Effector memory CD8-positive, alpha-beta T cell (primary cell): ENCODE measurements at regions not wholly inside any gene's neighbourhood (a gene's known extent, or its start where the extent isn't known, plus 50 kb on each side); places are given as distances from the start of the nearest gene placed in this dataset.
"Not testable (repeated sequence)": the region's sequence is repeated elsewhere in the genome, so short reads cannot be mapped to it uniquely, and the experiment has no call there.

Experiments
- ATAC-seq: fragments of 150-1000 bp; cut with Tn5 transposase; replicated peaks from 2 replicates; pipeline ENCODE4 v1.10.0; 2021; ENCODE audit warnings: mild to moderate bottlenecking, moderate library complexity
- DNase-seq, 3 experiments: peaks; one replicate each; pipeline ENCODE4 v3.0.0; 2021
- H3K27ac Mint-ChIP-seq, 2 donors: one replicate each; pipeline ENCODE4 v1.8.0; 2022; ENCODE audit warnings: mild to moderate bottlenecking in 2 of 2, mixed read lengths in 2 of 2, moderate library complexity in 2 of 2
- H3K27me3 Mint-ChIP-seq, 2 donors: one replicate each; pipeline ENCODE4 v1.8.0; 2022; ENCODE audit warnings: mixed read lengths in 2 of 2
- H3K36me3 Mint-ChIP-seq: one replicate; pipeline ENCODE4 v1.8.0; 2022; ENCODE audit warnings: mild to moderate bottlenecking, moderate library complexity, mixed read lengths; ENCODE audit not compliant: insufficient read depth
- H3K4me1 Mint-ChIP-seq, 2 donors: one replicate each; pipeline ENCODE4 v1.8.0; 2022; ENCODE audit warnings: low read depth in 2 of 2, mixed read lengths in 2 of 2
- H3K4me3 Mint-ChIP-seq, 2 donors: one replicate each; pipeline ENCODE4 v1.8.0; 2022; ENCODE audit warnings: mild to moderate bottlenecking in 2 of 2, mixed read lengths in 2 of 2, moderate library complexity in 2 of 2
- H3K9me3 Mint-ChIP-seq, 2 donors: one replicate each; pipeline ENCODE4 v1.8.0; 2022; ENCODE audit warnings: mixed read lengths in 2 of 2

DNA sequence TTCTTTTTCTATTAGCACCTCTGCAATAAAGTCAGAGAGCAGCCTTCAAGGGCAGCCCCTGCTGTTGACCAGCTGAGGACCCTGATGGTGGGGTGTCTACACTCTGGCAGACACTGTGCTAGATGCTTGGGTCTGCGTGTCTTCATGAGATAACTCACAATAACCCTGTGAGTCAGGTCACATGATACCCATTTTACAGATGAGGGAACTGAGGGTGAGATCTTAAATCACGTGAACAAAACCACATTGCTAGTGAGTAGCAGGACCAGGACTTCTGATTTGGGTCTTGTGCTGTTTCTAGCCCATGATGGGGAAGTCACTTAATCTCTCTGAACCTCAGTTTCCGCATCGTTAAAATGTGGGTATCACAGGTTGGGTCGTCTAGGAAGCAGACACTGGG lies 118.5 kb upstream of the LIPC start:
- no peaks in the 10 kb centered on the region for H3K27me3 Mint-ChIP-seq
- peak overlapping the region; percentile 75 to 94 for H3K27ac Mint-ChIP-seq
- peak in 1 of 3 experiments; percentile 15 for DNase-seq
- peak overlapping the region; percentile 35 to 72 for H3K4me3 Mint-ChIP-seq
- peaks cover 27 to 38% of the 10 kb centered on the region in 2 donors for H3K4me1 Mint-ChIP-seq
- ATAC-seq: peak; percentile 83
- no peaks in the 10 kb centered on the region for H3K36me3 Mint-ChIP-seq
- no peaks in the 10 kb centered on the region for H3K9me3 Mint-ChIP-seq

DNA sequence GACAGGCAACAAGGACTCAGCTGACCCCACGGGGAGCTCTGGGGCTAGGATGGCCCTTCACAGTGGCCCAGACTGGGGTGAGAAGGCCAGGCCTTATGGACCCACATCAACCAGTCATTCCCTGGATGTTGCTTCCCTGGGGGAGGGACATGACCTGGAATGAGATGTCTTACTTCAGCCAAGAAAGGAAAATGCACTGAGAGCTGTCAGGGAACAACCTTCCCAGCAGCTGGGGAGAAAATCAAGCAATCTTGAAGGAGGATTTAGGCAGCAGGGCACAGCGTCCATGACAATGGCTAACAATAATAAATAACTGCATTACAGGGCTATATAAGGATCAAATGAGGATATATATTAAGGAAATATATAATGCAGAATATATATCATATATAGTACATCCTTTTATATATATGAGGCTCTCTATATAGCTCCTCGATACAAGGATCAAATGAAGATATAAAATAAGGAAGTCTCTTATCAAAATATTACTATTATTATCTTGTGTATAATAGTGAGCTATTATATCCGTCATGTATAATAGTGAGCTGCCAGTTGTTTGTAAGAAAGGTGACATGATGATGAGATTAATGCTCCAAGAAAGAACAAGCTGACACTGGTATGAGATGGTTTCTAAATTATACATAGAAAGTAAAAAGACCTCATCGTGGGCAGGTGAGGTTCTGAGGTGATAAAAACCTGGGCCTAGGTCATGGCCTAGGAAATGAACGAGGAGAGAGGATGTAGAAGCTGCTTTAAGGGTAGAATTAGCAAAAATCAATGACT lies 117.8 kb upstream of the LIPC start:
- no peaks in the 10 kb centered on the region for H3K27me3 Mint-ChIP-seq
- H3K27ac Mint-ChIP-seq: peak overlapping the region; percentile 75 to 94
- no peaks in the 10 kb centered on the region for H3K36me3 Mint-ChIP-seq
- ATAC-seq: no peak
- H3K9me3 Mint-ChIP-seq: no peaks in the 10 kb centered on the region
- peak overlapping the region; percentile 35 to 72 for H3K4me3 Mint-ChIP-seq
- no peak for DNase-seq
- peaks cover 27 to 38% of the 10 kb centered on the region in 2 donors for H3K4me1 Mint-ChIP-seq

DNA sequence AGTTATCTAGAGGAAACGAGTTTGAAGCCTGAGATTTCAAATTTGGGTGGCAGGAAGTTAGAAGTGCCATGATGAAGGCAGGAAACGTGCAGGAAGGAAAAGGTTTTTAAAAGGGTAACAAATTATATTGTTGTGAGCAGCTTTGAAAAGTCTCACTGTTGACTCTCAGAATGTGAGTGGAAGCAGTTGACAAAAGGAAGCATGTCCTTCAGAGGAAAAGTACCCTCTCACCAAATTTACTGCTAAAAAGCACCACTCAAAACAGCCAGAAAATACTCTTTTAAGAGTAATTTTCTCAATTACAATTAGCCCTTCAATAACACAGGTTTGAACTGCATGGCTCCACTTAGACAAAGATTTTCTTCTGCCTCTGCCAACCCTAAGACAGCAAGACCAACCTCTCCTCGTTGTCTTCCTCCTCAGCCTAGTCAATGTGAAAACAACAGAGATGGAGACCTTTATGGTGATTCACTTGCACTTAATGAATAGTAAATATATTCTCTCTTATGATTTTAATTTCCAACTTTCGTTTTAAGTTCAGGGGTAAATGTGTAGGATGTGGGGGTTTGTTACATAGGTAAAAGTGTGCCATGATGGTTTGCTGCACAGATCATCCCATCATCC lies 117.1 kb upstream of the LIPC start:
- Mint-ChIP-seq H3K9me3 (no peaks in the 10 kb centered on the region), H3K4me3 (peak overlapping the region; percentile 0 to 30), H3K36me3 (no peaks in the 10 kb centered on the region), H3K4me1 (peaks cover 27 to 38% of the 10 kb centered on the region in 2 donors), H3K27me3 (no peaks in the 10 kb centered on the region), H3K27ac (peak overlapping the region; percentile 71 to 75)
- ATAC-seq (peak; percentile 55), DNase-seq (peak in 1 of 3 experiments; percentile 11)

DNA sequence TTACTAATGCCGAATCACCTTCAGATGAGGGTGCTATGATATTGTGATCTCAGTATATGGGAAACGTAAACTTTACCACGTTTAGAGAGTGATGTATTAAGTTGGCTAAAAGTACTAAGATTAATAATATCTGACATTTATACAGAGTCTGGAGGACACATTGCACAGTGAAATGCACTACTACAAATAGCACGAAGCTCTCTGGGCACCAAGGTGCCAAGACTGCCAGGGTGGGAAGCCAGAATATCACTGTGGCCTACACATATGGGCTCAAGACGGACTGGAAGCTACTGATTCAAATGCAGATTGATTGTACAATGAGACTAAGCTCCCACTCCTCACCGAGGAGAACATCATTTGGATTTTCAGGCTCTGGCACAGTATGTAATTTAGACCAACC lies 113.3 kb upstream of the LIPC start:
- H3K27me3 Mint-ChIP-seq: no peaks in the 10 kb centered on the region
- ATAC-seq (no peak), DNase-seq (no peak)
- H3K4me1 Mint-ChIP-seq: peaks cover 17 to 25% of the 10 kb centered on the region in 2 donors
- no peaks in the 10 kb centered on the region for H3K9me3 Mint-ChIP-seq
- no peak overlapping the region for H3K27ac Mint-ChIP-seq
- no peak overlapping the region for H3K4me3 Mint-ChIP-seq
- no peaks in the 10 kb centered on the region for H3K36me3 Mint-ChIP-seq

DNA sequence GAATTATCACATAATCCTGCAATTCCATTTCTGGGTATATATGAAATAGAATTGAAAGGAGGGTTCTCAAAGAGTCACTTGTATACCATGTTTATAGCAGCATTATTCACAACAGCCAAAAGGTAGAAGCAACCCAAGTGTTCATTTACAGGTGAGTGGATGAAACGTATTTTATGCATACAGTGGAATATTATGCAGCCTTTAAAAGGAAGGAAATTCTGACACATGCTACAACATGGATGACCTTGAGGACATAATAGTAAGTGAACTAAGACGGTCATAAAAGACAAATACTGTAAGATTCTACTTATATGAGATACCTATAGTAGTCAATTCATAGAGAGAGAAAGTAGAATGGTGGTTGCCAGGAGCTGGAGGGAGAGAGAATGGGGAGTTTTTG lies 110.8 kb upstream of the LIPC start:
- peaks cover 0 to 12% of the 10 kb centered on the region in 2 donors for H3K27me3 Mint-ChIP-seq
- ATAC-seq (no peak), DNase-seq (no peak)
- no peaks in the 10 kb centered on the region for H3K9me3 Mint-ChIP-seq
- H3K4me3 Mint-ChIP-seq: no peak overlapping the region
- H3K4me1 Mint-ChIP-seq: peaks cover 0 to 1% of the 10 kb centered on the region in 2 donors
- no peak overlapping the region for H3K27ac Mint-ChIP-seq
- H3K36me3 Mint-ChIP-seq: no peaks in the 10 kb centered on the region

DNA sequence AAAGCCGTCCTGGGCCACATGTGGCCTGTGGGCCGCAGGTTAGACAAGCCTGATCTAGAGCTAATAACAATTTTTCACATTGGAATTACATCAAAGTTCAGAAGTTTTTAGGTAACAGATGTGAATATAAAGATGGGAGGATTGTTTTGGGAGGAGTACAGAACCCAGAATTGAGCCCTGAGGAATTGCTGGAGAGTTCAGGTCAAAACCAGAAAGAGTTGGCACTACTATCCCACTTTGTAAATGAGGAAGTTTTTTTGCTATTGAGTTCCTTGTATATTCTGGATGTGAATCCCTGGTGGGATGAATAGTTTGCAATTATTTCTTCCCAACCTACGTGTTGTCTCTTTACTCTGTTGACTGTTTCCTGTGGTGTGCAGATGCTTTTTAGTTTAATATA lies 109.5 kb upstream of the LIPC start:
- DNase-seq (no peak), ATAC-seq (no peak)
- Mint-ChIP-seq H3K36me3 (no peaks in the 10 kb centered on the region), H3K4me3 (no peak overlapping the region), H3K4me1 (no peaks in the 10 kb centered on the region), H3K27me3 (peaks cover 0 to 12% of the 10 kb centered on the region in 2 donors), H3K27ac (no peak overlapping the region), H3K9me3 (no peaks in the 10 kb centered on the region)

DNA sequence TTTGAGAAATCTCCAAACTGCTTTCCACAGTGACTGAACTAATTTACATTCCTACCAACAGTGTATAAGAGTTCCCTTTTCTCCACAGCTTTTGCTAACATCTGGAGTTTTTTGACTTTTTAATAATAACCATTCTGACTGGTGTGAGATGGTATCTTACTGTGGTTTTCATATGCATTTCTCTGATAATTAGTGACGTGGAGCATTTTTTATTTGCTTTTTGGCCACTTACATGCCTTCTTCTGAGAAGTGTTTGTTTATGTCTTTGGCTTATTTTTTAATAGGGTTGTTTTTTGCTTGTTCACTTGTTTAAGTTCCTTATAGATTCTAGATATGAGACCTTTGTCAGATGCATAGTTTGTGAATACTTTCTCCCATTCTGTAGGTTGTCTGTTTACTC lies 108.5 kb upstream of the LIPC start:
- not testable (repeated sequence) for DNase-seq, H3K4me3 Mint-ChIP-seq, H3K27ac Mint-ChIP-seq, H3K9me3 Mint-ChIP-seq, ATAC-seq, H3K36me3 Mint-ChIP-seq, H3K4me1 Mint-ChIP-seq
- peaks cover 0 to 12% of the 10 kb centered on the region in 2 donors for H3K27me3 Mint-ChIP-seq

DNA sequence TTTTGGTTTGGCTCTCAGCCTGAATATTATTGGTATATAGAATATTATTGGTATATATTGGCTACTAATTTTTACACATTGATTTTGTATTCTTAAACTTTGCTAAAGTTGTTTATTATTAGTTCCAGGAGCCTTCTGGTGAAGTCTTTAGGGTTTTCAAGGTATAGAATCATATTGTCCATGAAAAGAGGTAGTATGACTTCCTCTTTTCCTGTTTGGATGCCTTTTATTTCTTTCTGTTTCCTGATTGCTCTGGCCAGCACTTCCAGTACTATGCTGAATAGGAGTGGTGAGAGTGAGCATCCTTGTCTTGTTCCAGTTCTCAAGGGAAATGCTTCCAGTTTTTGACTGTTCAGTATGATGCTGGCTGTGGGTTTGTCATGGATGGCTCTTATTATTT lies 107.3 kb upstream of the LIPC start:
- H3K27ac Mint-ChIP-seq: no peak overlapping the region
- no peaks in the 10 kb centered on the region for H3K36me3 Mint-ChIP-seq
- no peak for ATAC-seq
- H3K27me3 Mint-ChIP-seq: peaks cover 0 to 12% of the 10 kb centered on the region in 2 donors
- no peak for DNase-seq
- H3K9me3 Mint-ChIP-seq: no peaks in the 10 kb centered on the region
- H3K4me3 Mint-ChIP-seq: no peak overlapping the region
- no peaks in the 10 kb centered on the region for H3K4me1 Mint-ChIP-seq

DNA sequence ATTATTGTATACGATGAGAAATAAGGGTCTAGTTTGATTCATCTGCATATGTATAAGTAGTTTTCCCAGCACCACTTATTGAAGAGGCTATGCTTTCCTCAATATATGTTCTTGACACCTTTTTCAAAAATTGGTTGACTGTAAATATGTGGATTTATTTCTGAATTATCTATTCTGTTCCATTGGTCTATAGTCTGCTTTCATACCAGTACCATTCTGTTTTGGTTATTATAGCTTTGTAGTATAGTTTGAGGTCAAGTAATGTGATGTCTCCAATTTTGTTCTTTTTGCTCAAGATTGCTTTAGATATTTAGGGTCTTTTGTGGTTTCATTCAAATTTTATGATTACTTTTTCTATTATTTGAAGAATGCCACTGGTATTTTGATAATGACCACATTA lies 103.8 kb upstream of the LIPC start:
- no peak for DNase-seq
- Mint-ChIP-seq H3K27me3 (peaks cover 0 to 12% of the 10 kb centered on the region in 2 donors), H3K4me1 (peaks cover 22 to 23% of the 10 kb centered on the region in 2 donors), H3K36me3 (peaks cover 7% of the 10 kb centered on the region), H3K9me3 (no peaks in the 10 kb centered on the region), H3K27ac (no peak overlapping the region), H3K4me3 (no peak overlapping the region)
- no peak for ATAC-seq

DNA sequence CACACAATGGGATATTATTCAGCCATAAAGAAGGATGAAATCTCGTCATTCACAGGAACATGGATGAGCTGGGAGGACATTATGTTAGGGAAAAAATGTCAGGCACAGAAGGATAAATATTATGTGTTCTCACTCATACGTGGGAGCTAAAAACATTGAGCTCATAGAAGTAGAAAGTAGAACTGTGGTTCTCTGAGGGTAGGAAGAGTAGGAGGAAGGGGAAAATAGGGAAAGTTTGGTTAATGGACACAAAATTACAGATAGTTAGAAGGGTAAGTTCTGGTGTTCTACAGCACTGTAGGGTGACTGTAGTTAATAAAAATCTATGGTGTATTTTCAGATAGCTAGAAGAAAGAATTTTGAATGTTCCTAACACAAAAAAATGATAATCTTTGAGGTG lies 102.6 kb upstream of the LIPC start:
- ATAC-seq (no peak), DNase-seq (no peak)
- H3K9me3 Mint-ChIP-seq: peaks cover 0 to 1% of the 10 kb centered on the region in 2 donors
- peaks cover 0 to 12% of the 10 kb centered on the region in 2 donors for H3K27me3 Mint-ChIP-seq
- peaks cover 24 to 31% of the 10 kb centered on the region in 2 donors for H3K4me1 Mint-ChIP-seq
- H3K27ac Mint-ChIP-seq: peak overlapping the region in 1 of 2 donors; percentile 16
- H3K4me3 Mint-ChIP-seq: no peak overlapping the region
- peaks cover 7% of the 10 kb centered on the region for H3K36me3 Mint-ChIP-seq

DNA sequence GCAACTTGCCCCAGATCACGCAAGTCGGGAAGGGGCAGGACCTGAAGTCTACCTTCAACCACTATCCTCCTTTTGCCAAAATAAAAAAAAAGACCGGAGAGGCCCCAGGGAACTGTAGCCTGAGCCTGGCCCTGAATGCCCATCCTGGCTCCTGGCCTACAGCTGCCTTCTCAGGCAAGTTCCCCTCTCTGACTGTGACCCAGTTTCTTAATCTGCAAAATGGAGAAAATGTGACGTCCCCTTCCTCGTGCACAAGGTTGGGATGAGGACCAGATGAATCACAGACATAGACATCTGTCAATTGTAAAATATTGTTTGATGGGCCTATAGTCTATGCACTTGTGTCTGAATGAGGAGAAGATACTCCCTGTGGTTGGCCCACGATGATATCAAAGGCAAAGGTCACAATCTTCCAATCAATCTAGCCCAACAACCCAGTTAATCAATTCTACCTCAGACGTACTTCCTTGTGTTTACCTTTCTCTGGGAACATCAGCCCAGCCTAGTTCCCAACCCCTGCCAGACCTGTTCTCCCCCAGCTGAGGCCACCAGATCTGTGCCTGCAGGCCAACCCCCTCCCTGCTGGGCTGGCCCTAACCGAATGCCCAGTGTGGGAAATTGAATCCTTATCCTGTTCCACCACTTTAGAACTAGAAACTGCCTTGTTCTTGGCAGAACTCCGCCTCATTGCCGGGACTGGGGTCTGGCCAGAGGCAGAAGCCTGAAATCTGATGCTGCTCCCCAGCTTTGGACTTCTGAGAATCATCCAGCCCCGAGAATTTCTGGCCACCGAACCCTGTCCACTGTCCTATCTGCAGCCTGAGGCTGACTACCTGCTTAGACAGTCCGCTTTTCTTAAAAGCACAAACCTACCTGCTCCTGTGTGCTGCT lies 101.8 kb upstream of the LIPC start:
- Mint-ChIP-seq H3K27me3 (peaks cover 0 to 10% of the 10 kb centered on the region in 2 donors), H3K36me3 (peaks cover 7% of the 10 kb centered on the region), H3K27ac (peak overlapping the region; percentile 94 to 99), H3K4me3 (no peak overlapping the region), H3K4me1 (peaks cover 24 to 31% of the 10 kb centered on the region in 2 donors), H3K9me3 (peaks cover 0 to 1% of the 10 kb centered on the region in 2 donors)
- no peak for ATAC-seq
- DNase-seq: no peak

DNA sequence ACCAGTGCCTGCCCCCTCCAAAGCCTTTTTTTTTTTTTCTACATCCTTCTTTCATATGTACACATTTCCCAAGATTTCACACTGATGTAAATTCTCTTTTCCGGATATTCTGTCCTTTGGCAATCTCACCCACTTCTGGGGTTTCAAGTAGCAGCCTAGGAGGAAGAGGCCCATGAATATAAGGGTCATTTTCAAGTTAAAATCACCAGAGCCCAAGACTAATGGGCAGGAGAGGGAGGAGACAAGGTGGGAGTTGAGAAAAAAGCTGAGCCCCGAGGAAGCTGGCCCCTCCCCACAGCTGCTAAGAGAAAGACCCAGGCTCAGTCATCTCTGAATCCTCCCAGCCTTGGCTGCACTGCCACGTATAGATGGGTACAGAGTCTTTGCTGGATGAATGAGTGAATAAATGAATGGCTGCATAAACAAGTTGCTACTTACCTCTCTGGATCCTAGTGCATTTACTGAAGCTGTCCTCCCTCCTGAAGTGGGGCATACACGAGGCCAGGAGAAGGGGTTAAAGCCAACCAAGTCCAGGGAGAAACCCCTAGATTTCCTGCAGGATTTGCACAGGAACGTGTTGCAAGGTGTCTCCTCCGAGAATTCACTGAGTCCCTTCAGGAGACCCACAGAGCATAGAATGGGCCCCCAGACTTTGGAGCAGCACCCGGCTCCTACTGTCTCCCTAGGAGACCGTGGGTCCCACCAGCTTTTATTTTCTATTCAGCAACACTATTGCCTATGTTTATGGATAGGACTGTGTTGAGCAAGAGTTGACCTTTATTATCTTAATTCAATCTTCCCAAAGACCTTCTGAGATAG lies 100.8 kb upstream of the LIPC start:
- Mint-ChIP-seq H3K4me3 (peak overlapping the region; percentile 24 to 50), H3K4me1 (peaks cover 24 to 31% of the 10 kb centered on the region in 2 donors), H3K27me3 (peaks cover 0 to under 1% of the 10 kb centered on the region in 2 donors), H3K36me3 (peaks cover 7% of the 10 kb centered on the region), H3K9me3 (peaks cover 0 to 1% of the 10 kb centered on the region in 2 donors), H3K27ac (peak overlapping the region; percentile 94 to 99)
- no peak for DNase-seq
- no peak for ATAC-seq

DNA sequence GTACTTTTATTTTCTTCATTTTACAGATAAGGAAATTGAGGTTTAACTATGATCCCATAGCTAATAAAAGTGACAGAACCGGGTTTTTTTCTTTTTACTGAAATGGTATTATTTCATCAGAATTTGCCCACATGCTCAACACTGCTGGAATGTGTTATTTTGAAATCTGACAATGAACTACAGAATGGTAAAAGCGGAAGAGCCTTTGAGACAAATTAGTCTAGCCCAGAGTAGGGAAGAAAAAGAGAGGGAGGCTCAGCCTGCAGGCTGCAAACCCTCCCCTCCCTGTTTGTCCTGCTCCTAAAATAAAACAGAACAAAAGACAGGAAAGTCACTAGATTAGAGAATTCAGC lies 100.3 kb upstream of the LIPC start:
- no peak for ATAC-seq
- Mint-ChIP-seq H3K36me3 (peaks cover 7% of the 10 kb centered on the region), H3K27me3 (no peaks in the 10 kb centered on the region), H3K9me3 (peaks cover 0 to 1% of the 10 kb centered on the region in 2 donors), H3K4me3 (peak overlapping the region; percentile 24 to 50), H3K4me1 (peaks cover 24 to 31% of the 10 kb centered on the region in 2 donors), H3K27ac (peak overlapping the region; percentile 94 to 99)
- DNase-seq: no peak
